ENCODE measurements at regions not wholly inside any gene's neighbourhood (a gene's known extent, or its start where the extent isn't known, plus 50 kb on each side); places are given as distances from the start of the nearest gene placed in this dataset.

- no peaks in the 10 kb centered on the region for H3K27me3 Mint-ChIP-seq
- CTCF ChIA-PET, result interaction anchor here (0.6 kb wide), 1 partner anchor 522 kb away, joined by 4 read pairs; no protein-coding TSS in a partner anchor
Observed at GRCh38 chr1:87642581-87643221, 314.0 kb downstream of the LMO4 start.

GRCh38 chr1:87644033-87644578 lies 315.4 kb downstream of the LMO4 start:
- Mint-ChIP-seq H3K27me3 (no peaks in the 10 kb centered on the region), H3K36me3 (ENCODE audit: low read depth) (no peaks in the 10 kb centered on the region), H3K4me3 (no peak overlapping the region), H3K27ac (no peak overlapping the region), H3K9me3 (ENCODE audit: low read depth) (no peaks in the 10 kb centered on the region), H3K4me1 (no peaks in the 10 kb centered on the region)
- ChIA-PET CTCF (interaction anchor here (0.6 kb wide), 1 partner anchor 188 kb away, joined by 4 read pairs; no protein-coding TSS in a partner anchor), POLR2A (no interaction called here)
- no peak for DNase-seq
- intact Hi-C loops (cut with DNase I, micrococcal nuclease), result no loop called here
- ATAC-seq, result no peak

More at GRCh38 chr1:87642581-87643221, 314.0 kb downstream of the LMO4 start:
- POLR2A ChIA-PET, result no interaction called here
- intact Hi-C loops (cut with DNase I, micrococcal nuclease), result no loop called here
- Mint-ChIP-seq H3K27ac (no peak overlapping the region), H3K4me1 (no peaks in the 10 kb centered on the region), H3K9me3 (ENCODE audit: low read depth) (no peaks in the 10 kb centered on the region), H3K36me3 (ENCODE audit: low read depth) (no peaks in the 10 kb centered on the region), H3K4me3 (no peak overlapping the region)
- ATAC-seq (no peak), DNase-seq (no peak)

- Mint-ChIP-seq H3K4me1 (no peaks in the 10 kb centered on the region), H3K4me3 (no peak overlapping the region), H3K27ac (no peak overlapping the region), H3K36me3 (ENCODE audit: low read depth) (no peaks in the 10 kb centered on the region), H3K9me3 (ENCODE audit: low read depth) (no peaks in the 10 kb centered on the region), H3K27me3 (no peaks in the 10 kb centered on the region)
- ChIA-PET CTCF (no interaction called here), POLR2A (no interaction called here)
- DNase-seq (no peak), ATAC-seq (peak; percentile 26)
- intact Hi-C loops (cut with DNase I, micrococcal nuclease), result no loop called here
Observed at GRCh38 chr1:87644579-87645190, 316.0 kb downstream of the LMO4 start.

- POLR2A ChIA-PET, result no interaction called here
- no peaks in the 10 kb centered on the region for H3K36me3 Mint-ChIP-seq (ENCODE audit: low read depth)
- ATAC-seq (no peak), DNase-seq (no peak)
- intact Hi-C loops (cut with DNase I, micrococcal nuclease), result no loop called here
- CTCF ChIA-PET, result no interaction called here
- no peak overlapping the region for H3K4me3 Mint-ChIP-seq
- no peaks in the 10 kb centered on the region for H3K4me1 Mint-ChIP-seq
- no peak overlapping the region for H3K27ac Mint-ChIP-seq
- no peaks in the 10 kb centered on the region for H3K27me3 Mint-ChIP-seq
- H3K9me3 Mint-ChIP-seq (ENCODE audit: low read depth), result no peaks in the 10 kb centered on the region
Observed at GRCh38 chr1:87647430-87648177, 318.9 kb downstream of the LMO4 start.

GRCh38 chr1:87648323-87649119 lies 319.8 kb downstream of the LMO4 start:
- Mint-ChIP-seq H3K4me1 (no peaks in the 10 kb centered on the region), H3K27ac (no peak overlapping the region), H3K9me3 (ENCODE audit: low read depth) (no peaks in the 10 kb centered on the region), H3K27me3 (no peaks in the 10 kb centered on the region), H3K4me3 (no peak overlapping the region), H3K36me3 (ENCODE audit: low read depth) (no peaks in the 10 kb centered on the region)
- DNase-seq (no peak), ATAC-seq (no peak)
- ChIA-PET POLR2A (no interaction called here), CTCF (no interaction called here)
- intact Hi-C loops (cut with DNase I, micrococcal nuclease), result no loop called here

GRCh38 chr1:87650306-87650705 lies 321.6 kb downstream of the LMO4 start:
- Mint-ChIP-seq H3K4me1 (no peaks in the 10 kb centered on the region), H3K36me3 (ENCODE audit: low read depth) (no peaks in the 10 kb centered on the region), H3K27ac (no peak overlapping the region), H3K27me3 (no peaks in the 10 kb centered on the region), H3K9me3 (ENCODE audit: low read depth) (no peaks in the 10 kb centered on the region), H3K4me3 (no peak overlapping the region)
- intact Hi-C loops (cut with DNase I, micrococcal nuclease), result no loop called here
- ChIA-PET CTCF (no interaction called here), POLR2A (no interaction called here)
- no peak for ATAC-seq
- DNase-seq, result no peak

- no peak overlapping the region for H3K4me3 Mint-ChIP-seq
- DNase-seq (no peak), ATAC-seq (no peak)
- no peaks in the 10 kb centered on the region for H3K9me3 Mint-ChIP-seq (ENCODE audit: low read depth)
- no peak overlapping the region for H3K27ac Mint-ChIP-seq
- H3K27me3 Mint-ChIP-seq, result no peaks in the 10 kb centered on the region
- H3K36me3 Mint-ChIP-seq (ENCODE audit: low read depth), result no peaks in the 10 kb centered on the region
- intact Hi-C loops (cut with DNase I, micrococcal nuclease), result no loop called here
- H3K4me1 Mint-ChIP-seq, result no peaks in the 10 kb centered on the region
- ChIA-PET POLR2A (no interaction called here), CTCF (no interaction called here)
Observed at GRCh38 chr1:87652176-87652575, 323.5 kb downstream of the LMO4 start.

GRCh38 chr1:87665151-87665550 lies 336.5 kb downstream of the LMO4 start:
- POLR2A ChIA-PET, result no interaction called here
- DNase-seq (no peak), ATAC-seq (no peak)
- Mint-ChIP-seq H3K27me3 (peaks cover 10% of the 10 kb centered on the region), H3K36me3 (ENCODE audit: low read depth) (no peaks in the 10 kb centered on the region), H3K4me1 (no peaks in the 10 kb centered on the region), H3K4me3 (no peak overlapping the region), H3K27ac (no peak overlapping the region), H3K9me3 (ENCODE audit: low read depth) (peaks cover 5% of the 10 kb centered on the region)
- intact Hi-C loops (cut with DNase I, micrococcal nuclease), result no loop called here
- CTCF ChIA-PET, result no interaction called here

GRCh38 chr1:87666681-87667080 lies 338.0 kb downstream of the LMO4 start:
- no peaks in the 10 kb centered on the region for H3K4me1 Mint-ChIP-seq

GRCh38 chr1:87669674-87670073 lies 341.0 kb downstream of the LMO4 start:
- ATAC-seq, result no peak
- no peak for DNase-seq
- H3K27ac Mint-ChIP-seq, result no peak overlapping the region
- POLR2A ChIA-PET, result no interaction called here
- CTCF ChIA-PET, result no interaction called here
- no peaks in the 10 kb centered on the region for H3K36me3 Mint-ChIP-seq (ENCODE audit: low read depth)
- H3K9me3 Mint-ChIP-seq (ENCODE audit: low read depth), result peaks cover 1% of the 10 kb centered on the region
- peaks cover 6% of the 10 kb centered on the region for H3K27me3 Mint-ChIP-seq
- intact Hi-C loops (cut with DNase I, micrococcal nuclease), result no loop called here
- H3K4me1 Mint-ChIP-seq, result no peaks in the 10 kb centered on the region
- H3K4me3 Mint-ChIP-seq, result no peak overlapping the region

More at GRCh38 chr1:87666681-87667080, 338.0 kb downstream of the LMO4 start:
- ATAC-seq (no peak), DNase-seq (no peak)
- POLR2A ChIA-PET, result no interaction called here
- Mint-ChIP-seq H3K27ac (no peak overlapping the region), H3K4me3 (no peak overlapping the region), H3K27me3 (peaks cover 10% of the 10 kb centered on the region), H3K9me3 (ENCODE audit: low read depth) (peaks cover 1% of the 10 kb centered on the region), H3K36me3 (ENCODE audit: low read depth) (no peaks in the 10 kb centered on the region)
- intact Hi-C loops (cut with DNase I, micrococcal nuclease), result no loop called here
- CTCF ChIA-PET, result interaction anchor here (0.6 to 1.0 kb wide), 2 partner anchors 40 to 1095 kb away, joined by 3 read pairs; no protein-coding TSS in a partner anchor

GRCh38 chr1:87673309-87673708 lies 344.6 kb downstream of the LMO4 start:
- H3K9me3 Mint-ChIP-seq (ENCODE audit: low read depth), result peaks cover 1% of the 10 kb centered on the region
- CTCF ChIA-PET, result interaction anchor here (0.8 kb wide), 1 partner anchor 280 kb away, joined by 3 read pairs; no protein-coding TSS in a partner anchor
- ATAC-seq (no peak), DNase-seq (no peak)
- no peaks in the 10 kb centered on the region for H3K4me1 Mint-ChIP-seq
- H3K27me3 Mint-ChIP-seq, result no peaks in the 10 kb centered on the region
- no peaks in the 10 kb centered on the region for H3K36me3 Mint-ChIP-seq (ENCODE audit: low read depth)
- intact Hi-C loops (cut with DNase I, micrococcal nuclease), result no loop called here
- POLR2A ChIA-PET, result no interaction called here
- no peak overlapping the region for H3K27ac Mint-ChIP-seq
- H3K4me3 Mint-ChIP-seq, result no peak overlapping the region

Data from activated CD4-positive, alpha-beta T cell treated with anti-CD3 and anti-CD28 coated beads for 36 hours (primary cell).